Gastroesophageal sphincter (tissue), 4 donors: ENCODE measurements at regions not wholly inside any gene's neighbourhood (a gene's known extent, or its start where the extent isn't known, plus 50 kb on each side); places are given as distances from the start of the nearest gene placed in this dataset.
A peak's percentile ranks its signal among the peaks of the same experiment; 100 is the strongest.

Experiments
- ATAC-seq: fragments of 150-250 bp; one replicate; pipeline ENCODE4 v1.9.1; 2016; ENCODE audit warnings: mild to moderate bottlenecking, moderate library complexity
- H3K27ac ChIP-seq, 4 donors: fragments of 200-600 bp; sonication (generic) in 3 of 4; 1 replicate in 3 of 4; 2 replicates in 1 of 4; pipeline ENCODE4 v1.5.1; 2016 to 2019
- H3K27me3 ChIP-seq: fragments of 200-600 bp; sonication (generic); one replicate; pipeline ENCODE4 v1.5.1; 2019
- H3K36me3 ChIP-seq, 2 donors: fragments of 200-600 bp; sonication (generic); one replicate each; pipeline ENCODE4 v1.5.1; 2019; ENCODE audit warnings: control low read depth in 1 of 2
- H3K4me1 ChIP-seq, 3 donors: fragments of 200-600 bp; sonication (generic); 1 replicate in 2 of 3; 2 replicates in 1 of 3; pipeline ENCODE4 v1.5.1; 2016 to 2019; ENCODE audit warnings: control low read depth in 2 of 3
- H3K4me3 ChIP-seq, 2 donors: fragments of 200-600 bp; sonication (generic); one replicate each; pipeline ENCODE4 v1.5.1; 2019; ENCODE audit warnings: mild to moderate bottlenecking in 1 of 2, moderate library complexity in 1 of 2
- H3K9me3 ChIP-seq, 3 donors: fragments of 200-600 bp; sonication (generic); one replicate each; pipeline ENCODE4 v1.5.1; 2017 to 2019; ENCODE audit warnings: control low read depth in 2 of 3
- CTCF ChIP-seq, 4 experiments: fragments of 200-600 bp in 2 of 4; fragments of 450-650 bp in 2 of 4; sonication (generic) in 1 of 4; IDR thresholded peaks; one replicate each; pipeline ENCODE4 v1.5.1; 2017 to 2019; ENCODE audit warnings: antibody characterized with exemption in 4 of 4, mild to moderate bottlenecking in 2 of 4, moderate library complexity in 2 of 4
- EP300 ChIP-seq: sonication (generic); formaldehyde crosslinking; IDR thresholded peaks from one replicate; pipeline ENCODE4 v1.6.1; 2017; ENCODE audit warnings: antibody characterized with exemption, mild to moderate bottlenecking
- POLR2A ChIP-seq, 2 donors: fragments of 450-650 bp; IDR thresholded peaks; one replicate each; pipeline ENCODE4 v1.6.1; 2017; ENCODE audit warnings: antibody characterized with exemption in 2 of 2, mild to moderate bottlenecking in 2 of 2, moderate library complexity in 1 of 2
- POLR2AphosphoS5 ChIP-seq: sonication (generic); formaldehyde crosslinking; IDR thresholded peaks from one replicate; pipeline ENCODE4 v1.6.1; 2017; ENCODE audit warnings: antibody characterized with exemption
- WGBS, 2 donors: methylation state at CpG; one replicate each; pipeline ENCODE4 v1.1.5; 2018; ENCODE audit warnings: low coverage in 1 of 2; 5-methylcytosine and 5-hydroxymethylcytosine counted together

GRCh38 chr6:74096329-74096728, 400.3 kb downstream of the CD109 start:
- H3K4me1 ChIP-seq = peaks cover 0 to 9% (median 0%) of the 10 kb centered on the region in 3 donors
- no peaks in the 10 kb centered on the region for H3K27me3 ChIP-seq
- H3K36me3 ChIP-seq = no peaks in the 10 kb centered on the region
- TF ChIP-seq EP300 (no peak), POLR2AphosphoS5 (no peak), CTCF (IDR thresholded peaks at IDR 0.05) (no peak), POLR2A (IDR thresholded peaks at IDR 0.05) (no peak)
- no peaks in the 10 kb centered on the region for H3K9me3 ChIP-seq
- H3K4me3 ChIP-seq = no peak overlapping the region
- H3K27ac ChIP-seq = no peak overlapping the region
- ATAC-seq = no peak

GRCh38 chr6:74093361-74093760, 397.4 kb downstream of the CD109 start:
- Histone ChIP-seq H3K9me3 (no peaks in the 10 kb centered on the region), H3K27me3 (no peaks in the 10 kb centered on the region), H3K4me1 (peaks cover 0 to 13% (median 0%) of the 10 kb centered on the region in 3 donors), H3K27ac (no peak overlapping the region), H3K36me3 (no peaks in the 10 kb centered on the region), H3K4me3 (no peak overlapping the region)
- no peak for ATAC-seq
- 58 to 88% methylated on average over 1 of the region's 1 CpG for WGBS, 2 donors
- no peak for TF ChIP-seq EP300
- TF ChIP-seq POLR2AphosphoS5 = no peak
- TF ChIP-seq POLR2A (IDR thresholded peaks at IDR 0.05) = no peak
- no peak for TF ChIP-seq CTCF (IDR thresholded peaks at IDR 0.05)

- H3K4me1 ChIP-seq = peaks cover 0 to 13% (median 0%) of the 10 kb centered on the region in 3 donors
- no peak for ATAC-seq
- H3K27ac ChIP-seq = no peak overlapping the region
- 31 to 47% methylated on average over 5 of the region's 5 CpGs for WGBS, 2 donors
- no peaks in the 10 kb centered on the region for H3K36me3 ChIP-seq
- H3K27me3 ChIP-seq = no peaks in the 10 kb centered on the region
- H3K9me3 ChIP-seq = no peaks in the 10 kb centered on the region
- no peak overlapping the region for H3K4me3 ChIP-seq
- TF ChIP-seq CTCF (IDR thresholded peaks at IDR 0.05) = no peak
- TF ChIP-seq POLR2AphosphoS5 = no peak
- TF ChIP-seq POLR2A (IDR thresholded peaks at IDR 0.05) = no peak
- no peak for TF ChIP-seq EP300
These were observed 395.8 kb downstream of the CD109 start for GRCh38 chr6:74091794-74092157.

GRCh38 chr6:74091136-74091793, 395.3 kb downstream of the CD109 start:
- peaks cover 0 to 13% (median 0%) of the 10 kb centered on the region in 3 donors for H3K4me1 ChIP-seq
- 24 to 26% methylated on average over 8 of the region's 8 CpGs for WGBS, 2 donors
- TF ChIP-seq POLR2AphosphoS5 (peak; percentile 46), CTCF (IDR thresholded peaks at IDR 0.05) (peak; percentile 52 to 65 (median 62)), EP300 (no peak), POLR2A (IDR thresholded peaks at IDR 0.05) (no peak)
- ATAC-seq = peak; percentile 39
- H3K9me3 ChIP-seq = no peaks in the 10 kb centered on the region
- peak overlapping the region in 2 of 4 donors; percentile 8 to 43 for H3K27ac ChIP-seq
- no peaks in the 10 kb centered on the region for H3K27me3 ChIP-seq
- H3K4me3 ChIP-seq = no peak overlapping the region
- H3K36me3 ChIP-seq = no peaks in the 10 kb centered on the region

- Histone ChIP-seq H3K9me3 (no peaks in the 10 kb centered on the region), H3K27me3 (no peaks in the 10 kb centered on the region), H3K4me1 (peaks cover 0 to 13% (median 0%) of the 10 kb centered on the region in 3 donors), H3K4me3 (no peak overlapping the region), H3K27ac (no peak overlapping the region), H3K36me3 (no peaks in the 10 kb centered on the region)
- WGBS, 2 donors = 45 to 53% methylated on average over 2 of the region's 2 CpGs
- no peak for TF ChIP-seq EP300
- peak in 2 of 4 experiments; percentile 12 to 21 for TF ChIP-seq CTCF (IDR thresholded peaks at IDR 0.05)
- no peak for ATAC-seq
These were observed 391.9 kb downstream of the CD109 start for GRCh38 chr6:74087899-74088298.
